IMR-90 (cell line): ENCODE measurements at regions not wholly inside any gene's neighbourhood (a gene's known extent, or its start where the extent isn't known, plus 50 kb on each side); places are given as distances from the start of the nearest gene placed in this dataset.

Source experiments
- CHD1 ChIP-seq: IDR thresholded peaks from 2 replicates; pipeline ENCODE4 v1.6.1; 2012; ENCODE audit warnings: low read depth, low read length, improper control_type of control experiment
- CTCF ChIP-seq: conservative IDR thresholded peaks from 2 replicates; pipeline ENCODE4 v1.5.1; 2012; ENCODE audit warnings: mild to moderate bottlenecking, low read depth, low read length, improper control_type of control experiment
- ELK1 ChIP-seq: fragments of 150-350 bp; IDR thresholded peaks from 2 replicates; pipeline ENCODE4 v1.6.1; 2016; ENCODE audit warnings: low read depth, mild to moderate bottlenecking, low read length, moderate library complexity, borderline replicate concordance
- FOS ChIP-seq: fragments of 150-350 bp; IDR thresholded peaks from 2 replicates; pipeline ENCODE4 v1.6.1; 2016; ENCODE audit warnings: low read depth, low read length
- MAFK ChIP-seq: IDR thresholded peaks from 2 replicates; pipeline ENCODE4 v1.6.1; 2012; ENCODE audit warnings: low read depth, low read length, improper control_type of control experiment
- MAZ ChIP-seq: IDR thresholded peaks from 2 replicates; pipeline ENCODE4 v1.6.1; 2012; ENCODE audit warnings: low read depth, mild to moderate bottlenecking, low read length, improper control_type of control experiment, moderate library complexity, borderline replicate concordance
- MXI1 ChIP-seq: IDR thresholded peaks from 2 replicates; pipeline ENCODE4 v1.6.1; 2012; ENCODE audit warnings: low read depth, mild to moderate bottlenecking, low read length, moderate library complexity, borderline replicate concordance
- POLR2A ChIP-seq: IDR thresholded peaks from 2 replicates; pipeline ENCODE4 v1.6.1; 2012; ENCODE audit warnings: mild to moderate bottlenecking, low read depth, low read length
- RAD21 ChIP-seq: IDR thresholded peaks from 2 replicates; pipeline ENCODE4 v1.6.1; 2012; ENCODE audit warnings: low read length, improper control_type of control experiment
- RCOR1 ChIP-seq: IDR thresholded peaks from 2 replicates; pipeline ENCODE4 v1.6.1; 2012; ENCODE audit warnings: mild to moderate bottlenecking, low read length, improper control_type of control experiment; ENCODE audit not compliant: insufficient replicate concordance
- RFX5 ChIP-seq: IDR thresholded peaks from 2 replicates; pipeline ENCODE4 v1.8.0; 2012; ENCODE audit warnings: low read depth, mild to moderate bottlenecking, low read length, moderate library complexity
- SMC3 ChIP-seq: fragments of 150-350 bp; IDR thresholded peaks from 2 replicates; pipeline ENCODE4 v1.6.1; 2016; ENCODE audit warnings: low read depth, mild to moderate bottlenecking, antibody characterized with exemption, low read length, moderate library complexity
- USF2 ChIP-seq: fragments of 150-350 bp; IDR thresholded peaks from 2 replicates; pipeline ENCODE4 v1.6.1; 2017; ENCODE audit warnings: mild to moderate bottlenecking, antibody characterized with exemption, low read length, low read depth

GRCh38 chr5:4700871-4701270, 439.3 kb upstream of the ADAMTS16 start:
- TF ChIP-seq POLR2A (no peak), RAD21 (no peak), CTCF (no peak), CHD1 (no peak), RCOR1 (no peak), MAZ (no peak), USF2 (no peak), MAFK (no peak), RFX5 (no peak), FOS (no peak), ELK1 (no peak), SMC3 (no peak), MXI1 (no peak)
